GM21576 (cell line): ENCODE measurements at regions not wholly inside any gene's neighbourhood (a gene's known extent, or its start where the extent isn't known, plus 50 kb on each side); places are given as distances from the start of the nearest gene placed in this dataset.
"Not testable (repeated sequence)": the region's sequence is repeated elsewhere in the genome, so short reads cannot be mapped to it uniquely, and the experiment has no call there.

Experiments used
- ATAC-seq: cut with Tn5 transposase; IDR thresholded peaks from one replicate; pipeline ENCODE4 v1.9.1; 2021; ENCODE audit warnings: mild to moderate bottlenecking, moderate library complexity; ENCODE audit not compliant: unreplicated experiment

- ATAC-seq = no peak
These were observed 272.8 kb upstream of the ZNF32 start for GRCh38 chr10:43921478-43921877.

- not testable (repeated sequence) for ATAC-seq
These were observed 271.6 kb upstream of the ZNF32 start for GRCh38 chr10:43920236-43920758.

- no peak for ATAC-seq
These were observed 265.1 kb upstream of the ZNF32 start for GRCh38 chr10:43913676-43914235.

- ATAC-seq = no peak
These were observed 263.8 kb upstream of the ZNF32 start for GRCh38 chr10:43912469-43912868.

GRCh38 chr10:43906490-43906889, 257.8 kb upstream of the ZNF32 start:
- no peak for ATAC-seq

- ATAC-seq = no peak
These were observed 257.0 kb upstream of the ZNF32 start for GRCh38 chr10:43905512-43906236.

- no peak for ATAC-seq
These were observed 256.2 kb upstream of the ZNF32 start for GRCh38 chr10:43904844-43905243.

GRCh38 chr10:43904301-43904700, 255.6 kb upstream of the ZNF32 start:
- ATAC-seq = no peak

GRCh38 chr10:43903451-43903850, 254.8 kb upstream of the ZNF32 start:
- no peak for ATAC-seq

GRCh38 chr10:43902842-43903241, 254.2 kb upstream of the ZNF32 start:
- ATAC-seq = no peak

GRCh38 chr10:43901744-43902504, 253.2 kb upstream of the ZNF32 start:
- ATAC-seq = no peak

GRCh38 chr10:43901302-43901701, 252.6 kb upstream of the ZNF32 start:
- no peak for ATAC-seq

- ATAC-seq = no peak
These were observed 251.9 kb upstream of the ZNF32 start for GRCh38 chr10:43900571-43900970.

GRCh38 chr10:43899224-43899959, 250.7 kb upstream of the ZNF32 start:
- ATAC-seq = no peak

- no peak for ATAC-seq
These were observed 249.9 kb upstream of the ZNF32 start for GRCh38 chr10:43898592-43898991.

GRCh38 chr10:43897765-43898419, 249.2 kb upstream of the ZNF32 start:
- ATAC-seq = no peak

- no peak for ATAC-seq
These were observed 243.5 kb upstream of the ZNF32 start for GRCh38 chr10:43892062-43892770.

- no peak for ATAC-seq
These were observed 242.6 kb upstream of the ZNF32 start for GRCh38 chr10:43891241-43891640.

GRCh38 chr10:43890124-43890523, 241.4 kb upstream of the ZNF32 start:
- ATAC-seq = no peak

GRCh38 chr10:43888586-43888985, 239.9 kb upstream of the ZNF32 start:
- ATAC-seq = no peak
